GM23338 (cell line): ENCODE measurements at regions not wholly inside any gene's neighbourhood (a gene's known extent, or its start where the extent isn't known, plus 50 kb on each side); places are given as distances from the start of the nearest gene placed in this dataset.

Experiments
- CREB1 ChIP-seq: fragments of 250-450 bp; sonication (Bioruptor Pico); IDR thresholded peaks from 2 replicates; pipeline ENCODE4 v1.5.0; 2020; ENCODE audit warnings: low read depth, mild to moderate bottlenecking, moderate library complexity
- CTCF ChIP-seq, 2 experiments: fragments of 200-600 bp in 1 of 2; sonication (generic) in 1 of 2; conservative IDR thresholded peaks; 2 replicates each; pipeline versions ENCODE4 v1.5.1 to v1.6.1; 2016 to 2017; ENCODE audit warnings: antibody characterized with exemption in 2 of 2, low read depth in 2 of 2, mild to moderate bottlenecking in 2 of 2, moderate library complexity in 1 of 2
- ETS1 ChIP-seq: IDR thresholded peaks from 2 replicates; pipeline ENCODE4 v1.6.1; 2016; ENCODE audit warnings: antibody characterized with exemption
- EZH2 ChIP-seq: fragments of 200-600 bp; sonication (generic); IDR thresholded peaks from one replicate; pipeline ENCODE4 v1.8.0; 2017; ENCODE audit warnings: antibody characterized with exemption, mild to moderate bottlenecking, low read depth; ENCODE audit not compliant: unreplicated experiment
- EZH2phosphoT487 ChIP-seq: fragments of 200-600 bp; sonication (generic); IDR thresholded peaks from one replicate; pipeline ENCODE4 v1.8.1; 2018; ENCODE audit warnings: antibody characterized with exemption; ENCODE audit not compliant: unreplicated experiment
- JUNB ChIP-seq: IDR thresholded peaks from one replicate; pipeline ENCODE4 v1.6.1; 2016; ENCODE audit warnings: antibody characterized with exemption; ENCODE audit not compliant: unreplicated experiment
- POLR2AphosphoS5 ChIP-seq: IDR thresholded peaks from 2 replicates; pipeline ENCODE4 v1.6.1; 2016; ENCODE audit warnings: antibody characterized with exemption, low read depth
- REST ChIP-seq: IDR thresholded peaks from one replicate; pipeline ENCODE4 v1.6.1; 2018; ENCODE audit warnings: antibody characterized with exemption; ENCODE audit not compliant: unreplicated experiment
- STAT1 ChIP-seq: IDR thresholded peaks from one replicate; pipeline ENCODE4 v1.6.1; 2016; ENCODE audit warnings: antibody characterized with exemption; ENCODE audit not compliant: unreplicated experiment
- ZNF331 ChIP-seq: fragments of 250-450 bp; sonication (Bioruptor Pico); IDR thresholded peaks from 2 replicates; pipeline ENCODE4 v1.5.0; 2020; ENCODE audit warnings: low read depth, mild to moderate bottlenecking, moderate library complexity

GRCh38 chr14:62364800-62365280 lies 602.6 kb downstream of the SNAPC1 start:
- TF ChIP-seq EZH2phosphoT487, result no peak
- TF ChIP-seq CTCF (conservative IDR thresholded peaks at IDR 0.05; ENCODE audit: low read depth in 2 of 2), result no peak
- TF ChIP-seq POLR2AphosphoS5, result no peak
- no peak for TF ChIP-seq ETS1
- no peak for TF ChIP-seq EZH2
- no peak for TF ChIP-seq REST
- no peak for TF ChIP-seq CREB1
- TF ChIP-seq STAT1, result no peak
- TF ChIP-seq ZNF331 (CRISPR knock-in tag), result no peak
- TF ChIP-seq JUNB, result no peak
